A549 (cell line): ENCODE measurements at regions not wholly inside any gene's neighbourhood (a gene's known extent, or its start where the extent isn't known, plus 50 kb on each side); places are given as distances from the start of the nearest gene placed in this dataset.

Experiments used
- ATAC-seq, 2 experiments: fragments of 200-7000 bp in 1 of 2; fragments of >200 bp in 1 of 2; cut with Nextera tagmentation in 1 of 2; cut with Tn5 transposase in 1 of 2; 3 replicates each; pipeline versions ENCODE4 v1.8.0 to v1.9.1; 2018 to 2020; ENCODE audit warnings: mild to moderate bottlenecking in 1 of 2, moderate library complexity in 1 of 2
- CTCF ChIA-PET: fragments of 300-600 bp; sonication (Branson Sonifier 250); formaldehyde crosslinking; extraction: SDS; loops from one replicate; lab custom pipeline; 2021; ENCODE audit warnings: antibody characterized with exemption, inconsistent platforms; lab: Yijun Ruan, JAX
- POLR2A ChIA-PET: fragments of 350-600 bp; formaldehyde crosslinking; extraction: SDS; loops from one replicate; lab custom pipeline; 2021; ENCODE audit warnings: antibody characterized with exemption, inconsistent platforms; lab: Yijun Ruan, JAX
- DNase-seq, 2 experiments: peaks; one replicate each; pipeline versions ENCODE4 v3.0.0 to v3.0.0-alpha.2; 2011 to 2016; ENCODE audit warnings: low read depth in 1 of 2, low spot score in 1 of 2
- FAIRE-seq: peaks from 2 replicates; lab custom pipeline; 2011; peaks lifted over from hg19 to GRCh38; lab: Jason Lieb, UNC
- H3K27ac ChIP-seq, 2 experiments: fragments of >200 bp; sonication (Bioruptor Twin); formaldehyde crosslinking; 3 replicates each; pipeline ENCODE4 v1.5.1; 2016 to 2017
- H3K4me1 ChIP-seq: fragments of >200 bp; sonication (Bioruptor Twin); formaldehyde crosslinking; 3 replicates; pipeline ENCODE4 v1.6.1; 2016
- H3K4me2 ChIP-seq: fragments of >200 bp; sonication (Bioruptor Twin); formaldehyde crosslinking; 3 replicates; pipeline ENCODE4 v1.6.1; 2016
- H3K4me3 ChIP-seq: fragments of >200 bp; sonication (Bioruptor Twin); formaldehyde crosslinking; 3 replicates; pipeline ENCODE4 v1.5.1; 2016
- H3K9me3 ChIP-seq: fragments of >200 bp; sonication (Bioruptor Twin); formaldehyde crosslinking; 3 replicates; pipeline ENCODE4 v1.6.1; 2016
- ATOH8 ChIP-seq: fragments of 250-450 bp; sonication (Bioruptor Pico); IDR thresholded peaks from 2 replicates; pipeline ENCODE4 v1.5.0; 2020; ENCODE audit warnings: low read depth, mild to moderate bottlenecking, moderate library complexity
- BHLHE40 ChIP-seq: IDR thresholded peaks from 2 replicates; pipeline ENCODE4 v1.6.1; 2012; ENCODE audit warnings: low read depth, low read length, inconsistent platforms
- EHF ChIP-seq: fragments of 250-450 bp; sonication (Bioruptor Pico); IDR thresholded peaks from 2 replicates; pipeline ENCODE4 v1.5.0; 2020; ENCODE audit warnings: mild to moderate bottlenecking
- EHMT2 ChIP-seq: fragments of 200-600 bp; sonication (generic); IDR thresholded peaks from 2 replicates; pipeline ENCODE4 v1.6.1; 2016; ENCODE audit warnings: antibody characterized with exemption, low read depth, mild to moderate bottlenecking, moderate library complexity
- ELK1 ChIP-seq: fragments of 150-350 bp; IDR thresholded peaks from 2 replicates; pipeline ENCODE4 v1.6.1; 2014; ENCODE audit warnings: low read depth, mild to moderate bottlenecking, low read length
- FOSB ChIP-seq: fragments of 250-450 bp; sonication (Bioruptor Pico); IDR thresholded peaks from 2 replicates; pipeline ENCODE4 v1.5.0; 2020; ENCODE audit warnings: mild to moderate bottlenecking, moderate library complexity
- FOSL2 ChIP-seq, 2 experiments: fragments of 450-650 bp in 1 of 2; fragments of >200 bp in 1 of 2; sonication (Bioruptor Twin) in 1 of 2; formaldehyde crosslinking; IDR thresholded peaks; 2 replicates each; pipeline versions ENCODE4 v1.5.0 to v1.6.1; 2016 to 2020; ENCODE audit warnings: mild to moderate bottlenecking in 1 of 2, moderate library complexity in 1 of 2
- HEYL ChIP-seq: fragments of 250-450 bp; sonication (Bioruptor Pico); IDR thresholded peaks from 2 replicates; pipeline ENCODE4 v1.8.0; 2021; ENCODE audit warnings: mild to moderate bottlenecking, moderate library complexity
- HOXA7 ChIP-seq: fragments of 250-450 bp; sonication (Bioruptor Pico); IDR thresholded peaks from 2 replicates; pipeline ENCODE4 v1.5.0; 2020; ENCODE audit warnings: mild to moderate bottlenecking, moderate library complexity
- KDM1A ChIP-seq: fragments of 200-600 bp; sonication (generic); IDR thresholded peaks from 2 replicates; pipeline ENCODE4 v1.6.1; 2016; ENCODE audit warnings: low read depth, mild to moderate bottlenecking
- MAX ChIP-seq: IDR thresholded peaks from 2 replicates; pipeline ENCODE4 v1.6.1; 2012
- MYC ChIP-seq: IDR thresholded peaks from 2 replicates; pipeline ENCODE4 v1.6.1; 2012; ENCODE audit warnings: mild to moderate bottlenecking, inconsistent platforms, low read length, improper control_type of control experiment, borderline replicate concordance
- NFE2L2 ChIP-seq: fragments of 150-350 bp; conservative IDR thresholded peaks from 2 replicates; pipeline ENCODE4 v1.6.1; 2014; ENCODE audit warnings: low read length
- RAD21 ChIP-seq, 2 experiments: fragments of >200 bp in 1 of 2; sonication (Bioruptor Twin) in 1 of 2; formaldehyde crosslinking in 1 of 2; IDR thresholded peaks in 1 of 2; conservative IDR thresholded peaks in 1 of 2; 2 replicates in 1 of 2; 3 replicates in 1 of 2; pipeline ENCODE4 v1.6.1; 2012 to 2018; ENCODE audit warnings: inconsistent platforms in 1 of 2
- RCOR1 ChIP-seq: fragments of 150-350 bp; IDR thresholded peaks from 2 replicates; pipeline ENCODE4 v1.6.1; 2014; ENCODE audit warnings: antibody characterized with exemption, low read length, low read depth
- REST ChIP-seq: fragments of 200-600 bp; sonication (generic); IDR thresholded peaks from 2 replicates; pipeline ENCODE4 v1.6.1; 2016; ENCODE audit warnings: antibody characterized with exemption, mild to moderate bottlenecking, moderate library complexity
- RFX5 ChIP-seq: fragments of 450-650 bp; IDR thresholded peaks from 2 replicates; pipeline ENCODE4 v1.7.1; 2014; ENCODE audit warnings: antibody characterized with exemption, mild to moderate bottlenecking, moderate library complexity
- SMC3 ChIP-seq: fragments of >200 bp; sonication (Bioruptor Twin); formaldehyde crosslinking; IDR thresholded peaks from 3 replicates; pipeline ENCODE4 v1.6.1; 2018; ENCODE audit warnings: inconsistent platforms
- TP53 ChIP-seq: fragments of 250-450 bp; sonication (Bioruptor Pico); IDR thresholded peaks from 2 replicates; pipeline ENCODE4 v1.5.0; 2021; ENCODE audit warnings: mild to moderate bottlenecking, moderate library complexity
- ZFP36 ChIP-seq: fragments of 450-650 bp; IDR thresholded peaks from 2 replicates; pipeline ENCODE4 v1.6.1; 2014; ENCODE audit warnings: borderline replicate concordance; ENCODE audit not compliant: partially characterized antibody
- WGBS: methylation state at CpG from one replicate; pipeline ENCODE4 v1.1.6; 2017; ENCODE audit errors: missing lambda C conversion rate; 5-methylcytosine and 5-hydroxymethylcytosine counted together
- TF ChIP-seq, protein P1 (sequence below): fragments of 250-450 bp; sonication (Bioruptor Pico); IDR thresholded peaks from 2 replicates; pipeline ENCODE4 v1.5.0; 2021; ENCODE audit warnings: mild to moderate bottlenecking, moderate library complexity, borderline replicate concordance

DNA sequence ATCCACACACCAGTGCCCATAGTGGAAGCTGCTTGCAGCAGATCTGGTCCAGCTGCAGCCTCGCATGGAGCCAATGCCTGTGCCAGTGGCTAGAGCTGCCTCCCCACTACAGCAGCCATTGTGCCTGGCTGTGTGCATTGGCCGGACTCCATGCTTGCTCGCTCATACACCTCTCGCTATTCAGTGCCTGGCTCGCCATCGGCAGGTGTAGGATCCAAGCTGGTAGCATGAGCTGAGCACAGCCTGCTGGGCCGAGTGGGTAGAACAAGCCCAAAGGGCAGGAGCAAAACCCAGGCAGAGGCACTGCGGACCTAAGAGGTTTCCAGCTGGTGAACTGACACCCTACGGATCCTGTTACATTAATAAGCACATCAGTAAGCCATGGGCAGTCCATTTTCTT is 1184.1 kb downstream of the AMY1C start:
- Histone ChIP-seq H3K4me2 (no peak overlapping the region), H3K9me3 (no peaks in the 10 kb centered on the region), H3K4me3 (no peak overlapping the region), H3K27ac (no peak overlapping the region), H3K4me1 (no peaks in the 10 kb centered on the region)
- TF ChIP-seq KDM1A (no peak), MYC (no peak), REST (no peak), ZFP36 (no peak), EHF (CRISPR knock-in tag) (no peak), EHMT2 (no peak), HOXA7 (CRISPR knock-in tag) (no peak), ELK1 (no peak), FOSB (CRISPR knock-in tag) (no peak), BHLHE40 (no peak), NFE2L2 (no peak)
- TF ChIP-seq, protein P1, sequence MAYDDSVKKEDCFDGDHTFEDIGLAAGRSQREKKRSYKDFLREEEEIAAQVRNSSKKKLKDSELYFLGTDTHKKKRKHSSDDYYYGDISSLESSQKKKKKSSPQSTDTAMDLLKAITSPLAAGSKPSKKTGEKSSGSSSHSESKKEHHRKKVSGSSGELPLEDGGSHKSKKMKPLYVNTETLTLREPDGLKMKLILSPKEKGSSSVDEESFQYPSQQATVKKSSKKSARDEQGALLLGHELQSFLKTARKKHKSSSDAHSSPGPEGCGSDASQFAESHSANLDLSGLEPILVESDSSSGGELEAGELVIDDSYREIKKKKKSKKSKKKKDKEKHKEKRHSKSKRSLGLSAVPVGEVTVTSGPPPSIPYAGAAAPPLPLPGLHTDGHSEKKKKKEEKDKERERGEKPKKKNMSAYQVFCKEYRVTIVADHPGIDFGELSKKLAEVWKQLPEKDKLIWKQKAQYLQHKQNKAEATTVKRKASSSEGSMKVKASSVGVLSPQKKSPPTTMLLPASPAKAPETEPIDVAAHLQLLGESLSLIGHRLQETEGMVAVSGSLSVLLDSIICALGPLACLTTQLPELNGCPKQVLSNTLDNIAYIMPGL (CRISPR knock-in tag): no peak
- ChIA-PET CTCF (no interaction called here), POLR2A (no interaction called here)
- FAIRE-seq: no peak
- DNase-seq: no peak
- ATAC-seq: no peak
- WGBS: 5% methylated on average over 3 of the region's 9 CpGs

- DNase-seq: no peak
- Histone ChIP-seq H3K4me3 (no peak overlapping the region), H3K27ac (no peak overlapping the region), H3K4me1 (no peaks in the 10 kb centered on the region), H3K9me3 (no peaks in the 10 kb centered on the region), H3K4me2 (no peak overlapping the region)
- FAIRE-seq: no peak
- no peak for ATAC-seq
- TF ChIP-seq ATOH8 (CRISPR knock-in tag): no peak
- TF ChIP-seq HEYL (CRISPR knock-in tag): no peak
- TF ChIP-seq MAX: no peak
- no peak for TF ChIP-seq SMC3
- no peak for TF ChIP-seq RFX5
- no peak for TF ChIP-seq TP53 (CRISPR knock-in tag)
- TF ChIP-seq KDM1A: no peak
- no peak for TF ChIP-seq RCOR1
- no peak for TF ChIP-seq EHMT2
- no peak for TF ChIP-seq RAD21 (conservative IDR thresholded peaks at IDR 0.05 in 1 of 2, IDR thresholded peaks at IDR 0.05 in 1 of 2)
- no peak for TF ChIP-seq FOSL2 (IDR thresholded peaks at IDR 0.05)
- no peak for TF ChIP-seq FOSL2 (CRISPR knock-in tag; IDR thresholded peaks at IDR 0.05)
- ChIA-PET CTCF (no interaction called here), POLR2A (no interaction called here)
- WGBS: 0% methylated on average over 2 of the region's 2 CpGs
Observed at GRCh38 chr1:104945406-104945805, 1195.7 kb downstream of the AMY1C start.
